ENCODE measurements at regions not wholly inside any gene's neighbourhood (a gene's known extent, or its start where the extent isn't known, plus 50 kb on each side); places are given as distances from the start of the nearest gene placed in this dataset.

DNA sequence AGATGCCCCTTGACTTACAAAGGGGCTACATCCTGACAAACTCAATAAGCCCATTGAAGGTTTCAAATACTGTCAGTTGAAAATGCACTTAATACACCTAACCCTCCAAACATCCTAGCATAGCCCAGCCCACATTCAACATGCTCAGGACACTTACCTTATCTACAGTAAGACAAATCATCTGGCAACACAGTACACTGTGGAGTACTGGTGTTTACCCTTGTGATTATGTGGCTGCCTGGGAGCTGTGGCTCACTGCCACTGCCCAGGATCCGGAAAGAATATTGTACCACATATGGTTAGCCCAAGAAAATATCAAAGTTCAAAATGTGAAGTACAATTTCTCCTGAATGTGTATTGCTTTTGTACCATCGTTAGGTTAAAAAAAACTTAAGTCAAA, 562.2 kb downstream of the HTR1A start:
- TF ChIP-seq, protein P1, sequence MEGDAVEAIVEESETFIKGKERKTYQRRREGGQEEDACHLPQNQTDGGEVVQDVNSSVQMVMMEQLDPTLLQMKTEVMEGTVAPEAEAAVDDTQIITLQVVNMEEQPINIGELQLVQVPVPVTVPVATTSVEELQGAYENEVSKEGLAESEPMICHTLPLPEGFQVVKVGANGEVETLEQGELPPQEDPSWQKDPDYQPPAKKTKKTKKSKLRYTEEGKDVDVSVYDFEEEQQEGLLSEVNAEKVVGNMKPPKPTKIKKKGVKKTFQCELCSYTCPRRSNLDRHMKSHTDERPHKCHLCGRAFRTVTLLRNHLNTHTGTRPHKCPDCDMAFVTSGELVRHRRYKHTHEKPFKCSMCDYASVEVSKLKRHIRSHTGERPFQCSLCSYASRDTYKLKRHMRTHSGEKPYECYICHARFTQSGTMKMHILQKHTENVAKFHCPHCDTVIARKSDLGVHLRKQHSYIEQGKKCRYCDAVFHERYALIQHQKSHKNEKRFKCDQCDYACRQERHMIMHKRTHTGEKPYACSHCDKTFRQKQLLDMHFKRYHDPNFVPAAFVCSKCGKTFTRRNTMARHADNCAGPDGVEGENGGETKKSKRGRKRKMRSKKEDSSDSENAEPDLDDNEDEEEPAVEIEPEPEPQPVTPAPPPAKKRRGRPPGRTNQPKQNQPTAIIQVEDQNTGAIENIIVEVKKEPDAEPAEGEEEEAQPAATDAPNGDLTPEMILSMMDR (IDR thresholded peaks at IDR 0.05): no peak
- no peak for TF ChIP-seq POLR2A (IDR thresholded peaks at IDR 0.05)

Measured in lower leg skin (tissue), 3 donors.